NB4 (cell line): ENCODE measurements at regions not wholly inside any gene's neighbourhood (a gene's known extent, or its start where the extent isn't known, plus 50 kb on each side); places are given as distances from the start of the nearest gene placed in this dataset.

ENCODE experiments used
- DNase-seq: peaks from one replicate; pipeline ENCODE4 v3.0.0; 2010; ENCODE audit warnings: low read depth
- H3K4me3 ChIP-seq: one replicate; pipeline ENCODE4 v1.5.1; 2011; ENCODE audit warnings: mild to moderate bottlenecking, low read depth, low read length, moderate library complexity
- CTCF ChIP-seq: IDR thresholded peaks from one replicate; pipeline ENCODE4 v1.5.1; 2012; ENCODE audit warnings: low read depth, low read length
- MAX ChIP-seq: IDR thresholded peaks from 2 replicates; pipeline ENCODE4 v1.6.1; 2011; ENCODE audit warnings: low read depth, low read length
- MYC ChIP-seq: IDR thresholded peaks from 2 replicates; pipeline ENCODE4 v1.6.1; 2011; ENCODE audit warnings: low read depth, low read length
- POLR2A ChIP-seq: IDR thresholded peaks from 2 replicates; pipeline ENCODE4 v1.6.1; 2011; ENCODE audit warnings: mild to moderate bottlenecking; ENCODE audit not compliant: insufficient read length; ENCODE audit errors: extremely low read depth

- no peak overlapping the region for H3K4me3 ChIP-seq
- no peak for TF ChIP-seq MAX
- no peak for TF ChIP-seq POLR2A
- TF ChIP-seq CTCF: no peak
- TF ChIP-seq MYC: no peak
- peak; percentile 36 for DNase-seq
Measured at GRCh38 chr6:81812401-81812800, 59.9 kb upstream of the TENT5A start.

- DNase-seq: peak; percentile 72
- TF ChIP-seq MYC: no peak
- no peak for TF ChIP-seq POLR2A
- no peak for TF ChIP-seq MAX
- no peak for TF ChIP-seq CTCF
Measured at GRCh38 chr6:81808851-81809570, 56.5 kb upstream of the TENT5A start.

GRCh38 chr6:81806793-81807565 lies 54.5 kb upstream of the TENT5A start:
- no peak for TF ChIP-seq POLR2A
- TF ChIP-seq MYC: no peak
- no peak overlapping the region for H3K4me3 ChIP-seq
- no peak for DNase-seq

More at GRCh38 chr6:81808851-81809570, 56.5 kb upstream of the TENT5A start:
- peak overlapping the region; percentile 30 for H3K4me3 ChIP-seq

- no peak overlapping the region for H3K4me3 ChIP-seq
- TF ChIP-seq POLR2A (no peak), MYC (no peak), CTCF (no peak), MAX (no peak)
Measured at GRCh38 chr6:81802356-81802755, 49.9 kb upstream of the TENT5A start.

More at GRCh38 chr6:81802356-81802755, 49.9 kb upstream of the TENT5A start:
- DNase-seq: no peak
